Endothelial cell of umbilical vein (primary cell): ENCODE measurements at regions not wholly inside any gene's neighbourhood (a gene's known extent, or its start where the extent isn't known, plus 50 kb on each side); places are given as distances from the start of the nearest gene placed in this dataset.

Experiments used
- BruUV-seq: library from RNA; stranded (reverse); fragments of 400-500 nt; replicated peaks from 2 replicates; lab custom pipeline; 2021; lab: Mats Ljungman, UMichigan
- CTCF ChIA-PET: fragments of 300-600, 350-600 bp; sonication (Branson Sonifier 250); formaldehyde crosslinking; loops from one replicate; lab custom pipeline; 2021; ENCODE audit warnings: antibody characterized with exemption, inconsistent platforms; lab: Charles Lee
- POLR2A ChIA-PET: fragments of 300-600, 350-600 bp; sonication (Branson Sonifier 250); formaldehyde crosslinking; loops from one replicate; lab custom pipeline; 2021; ENCODE audit warnings: antibody characterized with exemption, inconsistent platforms; lab: Charles Lee
- DNase-seq: peaks from one replicate; pipeline ENCODE4 v3.0.0-alpha.2; 2011; ENCODE audit warnings: low read depth, low spot score
- FAIRE-seq: peaks from 2 replicates; lab custom pipeline; 2011; peaks lifted over from hg19 to GRCh38; lab: Jason Lieb, UNC
- H2AFZ ChIP-seq: 2 replicates; pipeline ENCODE4 v1.6.0; 2012; ENCODE audit warnings: low read depth, low read length, control low read depth, inconsistent platforms
- H3K27ac ChIP-seq: 2 replicates; pipeline ENCODE4 v1.5.1; 2011; ENCODE audit warnings: low read depth, mild to moderate bottlenecking, control low read depth, low read length, moderate library complexity; ENCODE audit not compliant: insufficient read depth
- H3K27me3 ChIP-seq, 2 experiments: 2 replicates each; pipeline versions ENCODE4 v1.6.0 to v1.6.1; 2011; ENCODE audit warnings: low read length in 2 of 2, mixed read lengths in 1 of 2; ENCODE audit not compliant: control insufficient read depth in 2 of 2, insufficient read depth in 2 of 2
- H3K36me3 ChIP-seq, 2 experiments: 2 replicates in 1 of 2; 3 replicates in 1 of 2; pipeline ENCODE4 v1.5.1; 2011; ENCODE audit warnings: low read length in 2 of 2, mild to moderate bottlenecking in 1 of 2, moderate library complexity in 1 of 2; ENCODE audit not compliant: control insufficient read depth in 2 of 2, insufficient read depth in 2 of 2; ENCODE audit errors: extremely low read depth in 1 of 2
- H3K4me1 ChIP-seq: 3 replicates; pipeline ENCODE4 v1.5.1; 2011; ENCODE audit warnings: mild to moderate bottlenecking, low read length; ENCODE audit not compliant: control insufficient read depth, insufficient read depth; ENCODE audit errors: extremely low read depth
- H3K4me2 ChIP-seq: 2 replicates; pipeline ENCODE4 v1.6.1; 2011; ENCODE audit warnings: low read length, control low read depth, mixed read lengths; ENCODE audit not compliant: insufficient read depth
- H3K4me3 ChIP-seq, 3 experiments: fragments of 200-600 bp in 1 of 3; sonication (generic), shearing (Covaris generic) in 1 of 3; replicated peaks in 1 of 3; 2 replicates each; pipeline ENCODE4 v1.5.1; 2011 to 2016; ENCODE audit warnings: control low read depth in 3 of 3, low read length in 3 of 3, mild to moderate bottlenecking in 2 of 3, inconsistent platforms in 1 of 3, low read depth in 1 of 3, moderate library complexity in 1 of 3; ENCODE audit not compliant: insufficient read depth in 1 of 3
- H3K79me2 ChIP-seq: 2 replicates; pipeline ENCODE4 v1.6.0; 2012; ENCODE audit warnings: low read length, inconsistent platforms; ENCODE audit not compliant: control insufficient read depth, insufficient read depth
- H3K9ac ChIP-seq: replicated peaks from 2 replicates; pipeline ENCODE3; 2011; ENCODE audit warnings: low read length, control low read depth; ENCODE audit not compliant: insufficient read depth; ENCODE audit errors: extremely low read depth
- H3K9me1 ChIP-seq: replicated peaks from 3 replicates; pipeline ENCODE4 v1.6.0; 2011; ENCODE audit warnings: mild to moderate bottlenecking, low read length; ENCODE audit not compliant: control insufficient read depth, insufficient read depth; ENCODE audit errors: extremely low read depth
- H3K9me3 ChIP-seq: replicated peaks from 2 replicates; pipeline ENCODE4 v1.5.1; 2012; ENCODE audit warnings: low read length, inconsistent platforms; ENCODE audit not compliant: control insufficient read depth, insufficient read depth
- H4K20me1 ChIP-seq: replicated peaks from 2 replicates; pipeline ENCODE3; 2011; ENCODE audit warnings: mild to moderate bottlenecking, low read length; ENCODE audit not compliant: control insufficient read depth, insufficient read depth; ENCODE audit errors: extremely low read depth
- EZH2 ChIP-seq: IDR thresholded peaks from 2 replicates; pipeline ENCODE4 v1.6.1; 2012; ENCODE audit warnings: borderline replicate concordance, low read depth, mild to moderate bottlenecking, moderate library complexity, low read length, inconsistent platforms; ENCODE audit not compliant: severe bottlenecking
- FOS ChIP-seq: IDR thresholded peaks from 2 replicates; pipeline ENCODE4 v1.6.1; 2011; ENCODE audit warnings: mild to moderate bottlenecking, low read length, moderate library complexity, borderline replicate concordance; ENCODE audit not compliant: insufficient read depth
- GATA2 ChIP-seq: IDR thresholded peaks from 2 replicates; pipeline ENCODE4 v1.7.0; 2011; ENCODE audit warnings: low read depth, mild to moderate bottlenecking, moderate library complexity, mixed read lengths, low read length; ENCODE audit not compliant: insufficient read length, insufficient read depth
- JUN ChIP-seq: IDR thresholded peaks from 2 replicates; pipeline ENCODE4 v1.6.1; 2011; ENCODE audit warnings: borderline replicate concordance, low read depth; ENCODE audit not compliant: insufficient read length, insufficient read depth
- MAX ChIP-seq: IDR thresholded peaks from 2 replicates; pipeline ENCODE4 v1.6.1; 2011; ENCODE audit not compliant: insufficient read depth, insufficient read length
- MYC ChIP-seq: IDR thresholded peaks from one replicate; pipeline ENCODE4 v1.6.1; 2011; ENCODE audit warnings: mild to moderate bottlenecking, low read depth, low read length
- dilution Hi-C: fragments of 300-500 bp; cut with MboI; formaldehyde crosslinking; loops from one replicate; pipeline ENCODE4 v1.15.0; 2019; ENCODE audit warnings: low sequenced_read_pairs; ENCODE audit not compliant: extremely low pct_ligation_motif_present
- intact Hi-C: fragments of 100-400 bp; cut with micrococcal nuclease; formaldehyde crosslinking; loops from one replicate; pipeline ENCODE4 v1.10.0; 2022

DNA sequence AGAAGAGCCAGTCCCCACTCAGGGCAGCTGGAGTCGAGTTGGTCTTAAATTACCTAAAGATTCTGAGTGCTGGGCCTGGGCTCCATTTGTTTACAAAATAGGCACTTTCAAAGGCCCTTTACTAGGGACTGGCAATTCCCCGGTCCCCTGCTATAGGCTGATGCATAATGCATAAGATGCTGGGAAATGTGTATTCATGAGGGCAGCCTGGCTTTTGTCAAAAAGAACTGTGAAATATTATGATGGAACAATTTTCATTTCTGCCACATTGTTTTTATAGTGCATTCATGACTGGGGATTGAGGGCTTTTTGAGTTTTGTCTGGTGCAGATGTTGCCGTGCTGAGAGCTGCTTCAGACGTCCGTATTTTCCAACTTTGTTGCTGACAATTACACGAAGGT is 617.0 kb upstream of the CDH5 start:
- no peak for FAIRE-seq
- Histone ChIP-seq H3K27me3 (no peaks in the 10 kb centered on the region), H4K20me1 (no peaks in the 10 kb centered on the region), H3K79me2 (no peaks in the 10 kb centered on the region), H3K9me3 (no peaks in the 10 kb centered on the region), H3K4me3 (no peak overlapping the region), H3K9me1 (no peaks in the 10 kb centered on the region), H3K27ac (no peak overlapping the region), H3K9ac (no peak overlapping the region), H2AFZ (no peak overlapping the region), H3K36me3 (no peaks in the 10 kb centered on the region), H3K4me1 (no peaks in the 10 kb centered on the region), H3K4me2 (no peak overlapping the region)
- TF ChIP-seq MYC (no peak), GATA2 (no peak), FOS (no peak), JUN (no peak), MAX (no peak)
- POLR2A ChIA-PET: no interaction called here
- BruUV-seq: no TSS peak
- CTCF ChIA-PET: no interaction called here
- intact Hi-C loops (no loop called here), dilution Hi-C loops (no loop called here)
- DNase-seq: no peak

GRCh38 chr16:65746941-65747340 is 619.5 kb upstream of the CDH5 start:
- CTCF ChIA-PET: no interaction called here
- no TSS peak for BruUV-seq
- no peak overlapping the region for H3K9ac ChIP-seq
- H3K36me3 ChIP-seq: no peaks in the 10 kb centered on the region
- intact Hi-C loops: no loop called here
- FAIRE-seq: no peak
- H3K9me1 ChIP-seq: no peaks in the 10 kb centered on the region
- no peaks in the 10 kb centered on the region for H3K79me2 ChIP-seq
- no peak for DNase-seq
- no peak overlapping the region for H2AFZ ChIP-seq
- no peaks in the 10 kb centered on the region for H3K27me3 ChIP-seq
- TF ChIP-seq GATA2 (no peak), EZH2 (no peak)
- dilution Hi-C loops: no loop called here
- POLR2A ChIA-PET: no interaction called here
- H3K4me3 ChIP-seq: no peak overlapping the region
- H3K4me1 ChIP-seq: no peaks in the 10 kb centered on the region
- H4K20me1 ChIP-seq: no peaks in the 10 kb centered on the region
- no peak overlapping the region for H3K27ac ChIP-seq
- H3K4me2 ChIP-seq: no peak overlapping the region
- no peaks in the 10 kb centered on the region for H3K9me3 ChIP-seq
